ENCODE measurements at regions not wholly inside any gene's neighbourhood (a gene's known extent, or its start where the extent isn't known, plus 50 kb on each side); places are given as distances from the start of the nearest gene placed in this dataset.
"Not testable (repeated sequence)": the region's sequence is repeated elsewhere in the genome, so short reads cannot be mapped to it uniquely, and the experiment has no call there.

- ATAC-seq (ENCODE audit: insufficient read depth, low FRiP score) (no peak), DNase-seq (no peak)
- no peaks in the 10 kb centered on the region for H3K36me3 ChIP-seq (ENCODE audit: control insufficient read depth in 4 of 4, insufficient read depth in 4 of 4, low read length in 4 of 4)
- 80 to 89% methylated on average over 1 of the region's 1 CpG for WGBS, 2 donors
- H3K9me3 ChIP-seq (ENCODE audit: control insufficient read depth in 4 of 4, insufficient read depth in 3 of 4, low read length in 3 of 4) = peaks cover 0 to 3% (median 0%) of the 10 kb centered on the region in 4 donors
- H3K4me1 ChIP-seq (ENCODE audit: control insufficient read depth in 5 of 5, insufficient read depth in 5 of 5, low read length in 5 of 5) = no peaks in the 10 kb centered on the region
- H3K27ac ChIP-seq (ENCODE audit: low read depth in 1 of 2, low read length in 1 of 2) = no peak overlapping the region
- H3K9ac ChIP-seq (ENCODE audit: insufficient read depth in 1 of 2, low read length in 2 of 2) = no peak overlapping the region
- no peak for TF ChIP-seq CTCF (IDR thresholded peaks at IDR 0.05; ENCODE audit: control extremely low read depth, extremely low read depth)
- peaks cover 0 to 3% (median 0%) of the 10 kb centered on the region in 3 donors for H3K27me3 ChIP-seq (ENCODE audit: control insufficient read depth in 3 of 3, insufficient read depth in 3 of 3, low read length in 2 of 3)
- H3K4me3 ChIP-seq = no peak overlapping the region
These were observed 83.4 kb downstream of the MAB21L3 start for GRCh38 chr1:116194568-116194967.

- 31 to 32% methylated on average over 1 of the region's 1 CpG for WGBS, 2 donors
- TF ChIP-seq CTCF (IDR thresholded peaks at IDR 0.05; ENCODE audit: control extremely low read depth, extremely low read depth) = no peak
- Histone ChIP-seq H3K9ac (ENCODE audit: insufficient read depth in 1 of 2, low read length in 2 of 2) (no peak overlapping the region), H3K36me3 (ENCODE audit: control insufficient read depth in 4 of 4, insufficient read depth in 4 of 4, low read length in 4 of 4) (no peaks in the 10 kb centered on the region), H3K4me1 (ENCODE audit: control insufficient read depth in 5 of 5, insufficient read depth in 5 of 5, low read length in 5 of 5) (no peaks in the 10 kb centered on the region), H3K9me3 (ENCODE audit: control insufficient read depth in 4 of 4, insufficient read depth in 3 of 4, low read length in 3 of 4) (peaks cover 0 to 3% (median 0%) of the 10 kb centered on the region in 4 donors), H3K27me3 (ENCODE audit: control insufficient read depth in 3 of 3, insufficient read depth in 3 of 3, low read length in 2 of 3) (peaks cover 0 to 3% (median 0%) of the 10 kb centered on the region in 3 donors), H3K4me3 (no peak overlapping the region), H3K27ac (ENCODE audit: low read depth in 1 of 2, low read length in 1 of 2) (no peak overlapping the region)
- ATAC-seq (ENCODE audit: insufficient read depth, low FRiP score) (no peak), DNase-seq (no peak)
These were observed 84.1 kb downstream of the MAB21L3 start for GRCh38 chr1:116195077-116195868.

GRCh38 chr1:116200343-116200742 is 89.1 kb downstream of the MAB21L3 start:
- 59 to 68% methylated on average over 2 of the region's 2 CpGs for WGBS, 2 donors

GRCh38 chr1:116201911-116202310 is 90.7 kb downstream of the MAB21L3 start:
- Histone ChIP-seq H3K4me1 (ENCODE audit: control insufficient read depth in 5 of 5, insufficient read depth in 5 of 5, low read length in 5 of 5) (peaks cover 0 to 1% (median 0%) of the 10 kb centered on the region in 5 donors), H3K9me3 (ENCODE audit: control insufficient read depth in 4 of 4, insufficient read depth in 3 of 4, low read length in 3 of 4) (peaks cover 0 to 3% (median 0%) of the 10 kb centered on the region in 4 donors), H3K4me3 (no peak overlapping the region), H3K27me3 (ENCODE audit: control insufficient read depth in 3 of 3, insufficient read depth in 3 of 3, low read length in 2 of 3) (no peaks in the 10 kb centered on the region), H3K36me3 (ENCODE audit: control insufficient read depth in 4 of 4, insufficient read depth in 4 of 4, low read length in 4 of 4) (no peaks in the 10 kb centered on the region), H3K9ac (ENCODE audit: insufficient read depth in 1 of 2, low read length in 2 of 2) (no peak overlapping the region), H3K27ac (ENCODE audit: low read depth in 1 of 2, low read length in 1 of 2) (no peak overlapping the region)
- ATAC-seq (ENCODE audit: insufficient read depth, low FRiP score) (no peak), DNase-seq (no peak)
- 92 to 94% methylated on average over 3 of the region's 3 CpGs for WGBS, 2 donors
- TF ChIP-seq CTCF (IDR thresholded peaks at IDR 0.05; ENCODE audit: control extremely low read depth, extremely low read depth) = no peak

More at GRCh38 chr1:116200343-116200742, 89.1 kb downstream of the MAB21L3 start:
- H3K36me3 ChIP-seq (ENCODE audit: control insufficient read depth in 4 of 4, insufficient read depth in 4 of 4, low read length in 4 of 4); H3K4me1 ChIP-seq (ENCODE audit: control insufficient read depth in 5 of 5, insufficient read depth in 5 of 5, low read length in 5 of 5); H3K9ac ChIP-seq (ENCODE audit: insufficient read depth in 1 of 2, low read length in 2 of 2); H3K4me3 ChIP-seq; DNase-seq; H3K27me3 ChIP-seq (ENCODE audit: control insufficient read depth in 3 of 3, insufficient read depth in 3 of 3, low read length in 2 of 3); H3K27ac ChIP-seq (ENCODE audit: low read depth in 1 of 2, low read length in 1 of 2); ATAC-seq (ENCODE audit: insufficient read depth, low FRiP score); H3K9me3 ChIP-seq (ENCODE audit: control insufficient read depth in 4 of 4, insufficient read depth in 3 of 4, low read length in 3 of 4): not testable (repeated sequence)

Measured in lung (tissue), 11 donors.